GM12878 (cell line): ENCODE measurements at regions not wholly inside any gene's neighbourhood (a gene's known extent, or its start where the extent isn't known, plus 50 kb on each side); places are given as distances from the start of the nearest gene placed in this dataset.

Experiments
- ATAC-seq: fragments of 200-7000 bp; cut with Tn5 transposase; 3 replicates; pipeline ENCODE4 v1.9.1; 2020; ENCODE audit warnings: mild to moderate bottlenecking, moderate library complexity
- BruUV-seq: library from RNA; stranded (reverse); fragments of 400-500 nt; replicated peaks from 2 replicates; lab custom pipeline; 2021; lab: Mats Ljungman, UMichigan
- CTCF ChIA-PET: fragments of 300-600 bp; sonication (Branson Sonifier 250); formaldehyde crosslinking; extraction: SDS; loops from one replicate; lab custom pipeline; 2021; ENCODE audit warnings: inconsistent platforms; lab: Yijun Ruan, JAX
- POLR2A ChIA-PET: fragments of 350-600 bp; formaldehyde crosslinking; extraction: SDS; loops from one replicate; lab custom pipeline; 2021; ENCODE audit warnings: inconsistent platforms; lab: Charles Lee
- RAD21 ChIA-PET: fragments of 300-600 bp; sonication (Branson Sonifier 250); formaldehyde crosslinking; loops from one replicate; lab custom pipeline; 2023; ENCODE audit warnings: antibody characterized with exemption; ENCODE audit not compliant: unreplicated experiment; lab: Charles Lee
- SMC1A ChIA-PET: fragments of 300-600 bp; sonication (Branson Sonifier 250); formaldehyde crosslinking; loops from one replicate; lab custom pipeline; 2023; ENCODE audit not compliant: unreplicated experiment, uncharacterized antibody; lab: Charles Lee
- DNase-seq: peaks from one replicate; pipeline ENCODE4 v3.0.0-alpha.2; 2011; ENCODE audit warnings: low read depth, low spot score
- FAIRE-seq: peaks from 3 replicates; lab custom pipeline; 2011; peaks lifted over from hg19 to GRCh38; lab: Jason Lieb, UNC
- H2AFZ ChIP-seq: 2 replicates; pipeline ENCODE4 v1.6.0; 2011; ENCODE audit warnings: low read depth, low read length, control low read depth; ENCODE audit not compliant: control insufficient read depth
- H3K27ac ChIP-seq: 2 replicates; pipeline ENCODE4 v1.5.1; 2011; ENCODE audit warnings: control low read depth; ENCODE audit not compliant: control insufficient read depth, insufficient read depth
- H3K27me3 ChIP-seq, 2 experiments: replicated peaks in 1 of 2; 2 replicates each; pipeline versions ENCODE4 v1.6.0 to v1.6.1; 2011; ENCODE audit warnings: low read length in 1 of 2; ENCODE audit not compliant: control insufficient read depth in 2 of 2, insufficient read depth in 2 of 2
- H3K36me3 ChIP-seq, 2 experiments: 2 replicates each; pipeline ENCODE4 v1.5.1; 2011; ENCODE audit warnings: low read length in 1 of 2; ENCODE audit not compliant: control insufficient read depth in 2 of 2, insufficient read depth in 2 of 2
- H3K4me1 ChIP-seq: 2 replicates; pipeline ENCODE4 v1.6.1; 2011; ENCODE audit warnings: mild to moderate bottlenecking, low read length, moderate library complexity, mixed read lengths; ENCODE audit not compliant: control insufficient read depth, insufficient read depth
- H3K4me2 ChIP-seq: 2 replicates; pipeline ENCODE4 v1.6.0; 2011; ENCODE audit warnings: control low read depth; ENCODE audit not compliant: control insufficient read depth, insufficient read depth
- H3K4me3 ChIP-seq: fragments of 200-600 bp; sonication (generic); 2 replicates; pipeline ENCODE4 v1.5.1; 2016
- H3K79me2 ChIP-seq: 2 replicates; pipeline ENCODE4 v1.6.0; 2011; ENCODE audit warnings: low read length; ENCODE audit not compliant: control insufficient read depth, insufficient read depth
- H3K9ac ChIP-seq: 2 replicates; pipeline ENCODE4 v1.8.0; 2011; ENCODE audit warnings: low read length, control low read depth, mixed read lengths; ENCODE audit not compliant: control insufficient read depth, insufficient read depth
- H3K9me3 ChIP-seq: replicated peaks from 3 replicates; pipeline ENCODE4 v1.5.1; 2011; ENCODE audit warnings: mild to moderate bottlenecking, low read length; ENCODE audit not compliant: control insufficient read depth, insufficient read depth
- H4K20me1 ChIP-seq: 2 replicates; pipeline ENCODE4 v1.6.0; 2011; ENCODE audit not compliant: control insufficient read depth, insufficient read depth
- CREB1 ChIP-seq: IDR thresholded peaks from 2 replicates; pipeline ENCODE4 v1.6.1; 2012; ENCODE audit warnings: low read depth, mild to moderate bottlenecking, inconsistent platforms
- CREM ChIP-seq: IDR thresholded peaks from 2 replicates; pipeline ENCODE4 v1.6.1; 2014; ENCODE audit warnings: antibody characterized with exemption, low read depth
- FOXK2 ChIP-seq: fragments of 450-650 bp; IDR thresholded peaks from 2 replicates; pipeline ENCODE4 v1.6.1; 2017; ENCODE audit warnings: mild to moderate bottlenecking, moderate library complexity
- RB1 ChIP-seq: fragments of 450-650 bp; formaldehyde crosslinking; IDR thresholded peaks from 2 replicates; pipeline ENCODE4 v1.6.1; 2017; ENCODE audit warnings: mild to moderate bottlenecking, borderline replicate concordance
- TCF3 ChIP-seq: IDR thresholded peaks from 2 replicates; pipeline ENCODE4 v1.6.1; 2012; ENCODE audit warnings: low read depth, mild to moderate bottlenecking, low read length, borderline replicate concordance; ENCODE audit not compliant: insufficient read depth
- ZBTB11 ChIP-seq: fragments of 450-650 bp; formaldehyde crosslinking; IDR thresholded peaks from 2 replicates; pipeline ENCODE4 v1.5.0; 2022; ENCODE audit warnings: mild to moderate bottlenecking, missing genetic modification characterization
- ZNF274 ChIP-seq: IDR thresholded peaks from one replicate; pipeline ENCODE4 v1.8.0; 2011; ENCODE audit not compliant: insufficient read length, insufficient read depth
- WGBS: methylation state at CpG from one replicate; pipeline ENCODE4 v1.1.6; 2016; ENCODE audit warnings: low lambda C conversion rate; ENCODE audit not compliant: insufficient replicate concordance, insufficient coverage; ENCODE audit errors: missing lambda C conversion rate; 5-methylcytosine and 5-hydroxymethylcytosine counted together
- in situ Hi-C: fragments of 300-500 bp; cut with MboI; formaldehyde crosslinking; loops from 9 replicates; pipeline ENCODE4 v1.14.3; 2018; ENCODE audit warnings: mixed read lengths
- intact Hi-C: fragments of 100-400 bp; cut with micrococcal nuclease; formaldehyde crosslinking; loops from one replicate; pipeline ENCODE4 v1.14.2; 2022; ENCODE audit not compliant: unreplicated experiment
- TF ChIP-seq, protein P1 (sequence below): fragments of 450-650 bp; IDR thresholded peaks from 2 replicates; pipeline ENCODE4 v1.6.1; 2017; ENCODE audit warnings: mild to moderate bottlenecking, moderate library complexity
- TF ChIP-seq, protein P2 (sequence below): IDR thresholded peaks from 2 replicates; pipeline ENCODE4 v1.6.1; 2011; ENCODE audit warnings: mild to moderate bottlenecking, low read depth, low read length, moderate library complexity; ENCODE audit not compliant: insufficient replicate concordance

GRCh38 chr11:101807531-101807930 is 107.3 kb upstream of the CEP126 start:
- Histone ChIP-seq H2AFZ (no peak overlapping the region), H3K4me1 (no peaks in the 10 kb centered on the region), H3K4me2 (no peak overlapping the region), H3K27ac (no peak overlapping the region), H3K36me3 (no peaks in the 10 kb centered on the region), H3K79me2 (no peaks in the 10 kb centered on the region), H3K9me3 (no peaks in the 10 kb centered on the region; the same call in 2 of the 3 replicates), H3K9ac (no peak overlapping the region), H3K27me3 (no peaks in the 10 kb centered on the region), H3K4me3 (no peak overlapping the region), H4K20me1 (no peaks in the 10 kb centered on the region)
- FAIRE-seq (no peak), DNase-seq (no peak), ATAC-seq (no peak)
- WGBS, result 0% methylated on average over 2 of the region's 2 CpGs
- intact Hi-C loops, result no loop called here
- ChIA-PET POLR2A (no interaction called here), RAD21 (no interaction called here), CTCF (no interaction called here), SMC1A (no interaction called here)
- no TSS peak for BruUV-seq
- no peak for TF ChIP-seq RB1
- TF ChIP-seq ZBTB11 (CRISPR knock-in tag), result no peak
- TF ChIP-seq CREM, result no peak
- no peak for TF ChIP-seq TCF3
- TF ChIP-seq, protein P1, sequence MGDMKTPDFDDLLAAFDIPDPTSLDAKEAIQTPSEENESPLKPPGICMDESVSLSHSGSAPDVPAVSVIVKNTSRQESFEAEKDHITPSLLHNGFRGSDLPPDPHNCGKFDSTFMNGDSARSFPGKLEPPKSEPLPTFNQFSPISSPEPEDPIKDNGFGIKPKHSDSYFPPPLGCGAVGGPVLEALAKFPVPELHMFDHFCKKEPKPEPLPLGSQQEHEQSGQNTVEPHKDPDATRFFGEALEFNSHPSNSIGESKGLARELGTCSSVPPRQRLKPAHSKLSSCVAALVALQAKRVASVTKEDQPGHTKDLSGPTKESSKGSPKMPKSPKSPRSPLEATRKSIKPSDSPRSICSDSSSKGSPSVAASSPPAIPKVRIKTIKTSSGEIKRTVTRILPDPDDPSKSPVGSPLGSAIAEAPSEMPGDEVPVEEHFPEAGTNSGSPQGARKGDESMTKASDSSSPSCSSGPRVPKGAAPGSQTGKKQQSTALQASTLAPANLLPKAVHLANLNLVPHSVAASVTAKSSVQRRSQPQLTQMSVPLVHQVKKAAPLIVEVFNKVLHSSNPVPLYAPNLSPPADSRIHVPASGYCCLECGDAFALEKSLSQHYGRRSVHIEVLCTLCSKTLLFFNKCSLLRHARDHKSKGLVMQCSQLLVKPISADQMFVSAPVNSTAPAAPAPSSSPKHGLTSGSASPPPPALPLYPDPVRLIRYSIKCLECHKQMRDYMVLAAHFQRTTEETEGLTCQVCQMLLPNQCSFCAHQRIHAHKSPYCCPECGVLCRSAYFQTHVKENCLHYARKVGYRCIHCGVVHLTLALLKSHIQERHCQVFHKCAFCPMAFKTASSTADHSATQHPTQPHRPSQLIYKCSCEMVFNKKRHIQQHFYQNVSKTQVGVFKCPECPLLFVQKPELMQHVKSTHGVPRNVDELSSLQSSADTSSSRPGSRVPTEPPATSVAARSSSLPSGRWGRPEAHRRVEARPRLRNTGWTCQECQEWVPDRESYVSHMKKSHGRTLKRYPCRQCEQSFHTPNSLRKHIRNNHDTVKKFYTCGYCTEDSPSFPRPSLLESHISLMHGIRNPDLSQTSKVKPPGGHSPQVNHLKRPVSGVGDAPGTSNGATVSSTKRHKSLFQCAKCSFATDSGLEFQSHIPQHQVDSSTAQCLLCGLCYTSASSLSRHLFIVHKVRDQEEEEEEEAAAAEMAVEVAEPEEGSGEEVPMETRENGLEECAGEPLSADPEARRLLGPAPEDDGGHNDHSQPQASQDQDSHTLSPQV, result no peak
- TF ChIP-seq CREB1, result no peak
- no peak for TF ChIP-seq FOXK2
- no peak for TF ChIP-seq ZNF274
- TF ChIP-seq, protein P2, sequence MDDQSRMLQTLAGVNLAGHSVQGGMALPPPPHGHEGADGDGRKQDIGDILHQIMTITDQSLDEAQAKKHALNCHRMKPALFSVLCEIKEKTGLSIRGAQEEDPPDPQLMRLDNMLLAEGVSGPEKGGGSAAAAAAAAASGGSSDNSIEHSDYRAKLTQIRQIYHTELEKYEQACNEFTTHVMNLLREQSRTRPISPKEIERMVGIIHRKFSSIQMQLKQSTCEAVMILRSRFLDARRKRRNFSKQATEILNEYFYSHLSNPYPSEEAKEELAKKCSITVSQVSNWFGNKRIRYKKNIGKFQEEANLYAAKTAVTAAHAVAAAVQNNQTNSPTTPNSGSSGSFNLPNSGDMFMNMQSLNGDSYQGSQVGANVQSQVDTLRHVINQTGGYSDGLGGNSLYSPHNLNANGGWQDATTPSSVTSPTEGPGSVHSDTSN, result no peak
- in situ Hi-C loops, result no loop called here
